ENCODE measurements at regions not wholly inside any gene's neighbourhood (a gene's known extent, or its start where the extent isn't known, plus 50 kb on each side); places are given as distances from the start of the nearest gene placed in this dataset.

GRCh38 chr13:22425087-22425486 lies 754.2 kb downstream of the FGF9 start:
- Mint-ChIP-seq H3K27ac (ENCODE audit: unreplicated experiment) (no peak overlapping the region), H3K4me1 (ENCODE audit: low read depth, unreplicated experiment) (no peaks in the 10 kb centered on the region), H3K36me3 (ENCODE audit: unreplicated experiment) (no peaks in the 10 kb centered on the region), H3K27me3 (ENCODE audit: unreplicated experiment) (no peaks in the 10 kb centered on the region), H3K9me3 (ENCODE audit: unreplicated experiment) (peaks cover 1% of the 10 kb centered on the region), H3K4me3 (ENCODE audit: unreplicated experiment) (no peak overlapping the region)
- no peak for DNase-seq
- no peak for TF ChIP-seq CTCF (IDR thresholded peaks at IDR 0.05; ENCODE audit: partially characterized antibody, unreplicated experiment)

- H3K36me3 Mint-ChIP-seq (ENCODE audit: unreplicated experiment) = no peaks in the 10 kb centered on the region
- H3K27ac Mint-ChIP-seq (ENCODE audit: unreplicated experiment) = no peak overlapping the region
- H3K4me1 Mint-ChIP-seq (ENCODE audit: low read depth, unreplicated experiment) = no peaks in the 10 kb centered on the region
- peaks cover 1% of the 10 kb centered on the region for H3K9me3 Mint-ChIP-seq (ENCODE audit: unreplicated experiment)
- H3K4me3 Mint-ChIP-seq (ENCODE audit: unreplicated experiment) = no peak overlapping the region
- DNase-seq = no peak
- H3K27me3 Mint-ChIP-seq (ENCODE audit: unreplicated experiment) = no peaks in the 10 kb centered on the region
- no peak for TF ChIP-seq CTCF (IDR thresholded peaks at IDR 0.05; ENCODE audit: partially characterized antibody, unreplicated experiment)
Observed at GRCh38 chr13:22427066-22427465, 753.7 kb upstream of the SGCG start.

- Mint-ChIP-seq H3K36me3 (ENCODE audit: unreplicated experiment) (no peaks in the 10 kb centered on the region), H3K27ac (ENCODE audit: unreplicated experiment) (no peak overlapping the region)
Observed at GRCh38 chr13:22427783-22428182, 753.0 kb upstream of the SGCG start.

GRCh38 chr13:22428188-22428828 lies 752.5 kb upstream of the SGCG start:
- H3K36me3 Mint-ChIP-seq (ENCODE audit: unreplicated experiment) = no peaks in the 10 kb centered on the region
- no peak overlapping the region for H3K27ac Mint-ChIP-seq (ENCODE audit: unreplicated experiment)
- no peak overlapping the region for H3K4me3 Mint-ChIP-seq (ENCODE audit: unreplicated experiment)
- H3K9me3 Mint-ChIP-seq (ENCODE audit: unreplicated experiment) = peaks cover 1% of the 10 kb centered on the region
- no peak for DNase-seq
- no peaks in the 10 kb centered on the region for H3K27me3 Mint-ChIP-seq (ENCODE audit: unreplicated experiment)
- H3K4me1 Mint-ChIP-seq (ENCODE audit: low read depth, unreplicated experiment) = no peaks in the 10 kb centered on the region
- no peak for TF ChIP-seq CTCF (IDR thresholded peaks at IDR 0.05; ENCODE audit: partially characterized antibody, unreplicated experiment)

More at GRCh38 chr13:22427783-22428182, 753.0 kb upstream of the SGCG start:
- peaks cover 1% of the 10 kb centered on the region for H3K9me3 Mint-ChIP-seq (ENCODE audit: unreplicated experiment)
- no peak for DNase-seq
- no peak overlapping the region for H3K4me3 Mint-ChIP-seq (ENCODE audit: unreplicated experiment)
- H3K27me3 Mint-ChIP-seq (ENCODE audit: unreplicated experiment) = no peaks in the 10 kb centered on the region
- no peak for TF ChIP-seq CTCF (IDR thresholded peaks at IDR 0.05; ENCODE audit: partially characterized antibody, unreplicated experiment)
- no peaks in the 10 kb centered on the region for H3K4me1 Mint-ChIP-seq (ENCODE audit: low read depth, unreplicated experiment)

GRCh38 chr13:22432690-22433089 lies 748.1 kb upstream of the SGCG start:
- H3K4me3 Mint-ChIP-seq (ENCODE audit: unreplicated experiment) = no peak overlapping the region
- H3K27me3 Mint-ChIP-seq (ENCODE audit: unreplicated experiment) = no peaks in the 10 kb centered on the region
- no peak overlapping the region for H3K27ac Mint-ChIP-seq (ENCODE audit: unreplicated experiment)
- H3K36me3 Mint-ChIP-seq (ENCODE audit: unreplicated experiment) = no peaks in the 10 kb centered on the region
- no peak for DNase-seq
- no peaks in the 10 kb centered on the region for H3K4me1 Mint-ChIP-seq (ENCODE audit: low read depth, unreplicated experiment)
- no peaks in the 10 kb centered on the region for H3K9me3 Mint-ChIP-seq (ENCODE audit: unreplicated experiment)
- no peak for TF ChIP-seq CTCF (IDR thresholded peaks at IDR 0.05; ENCODE audit: partially characterized antibody, unreplicated experiment)

Data from glutamatergic neuron (in vitro differentiated cells).